PC-3 (cell line): ENCODE measurements at regions not wholly inside any gene's neighbourhood (a gene's known extent, or its start where the extent isn't known, plus 50 kb on each side); places are given as distances from the start of the nearest gene placed in this dataset.

Source experiments
- ATAC-seq: fragments of 200-7000 bp; cut with Tn5 transposase; 2 replicates; pipeline ENCODE4 v1.9.1; 2020; ENCODE audit warnings: mild to moderate bottlenecking, moderate library complexity
- BruUV-seq: library from RNA; stranded (reverse); fragments of 400-500 nt; replicated peaks from 2 replicates; lab custom pipeline; 2021; lab: Mats Ljungman, UMichigan
- CTCF ChIA-PET: fragments of 300-600 bp; sonication (Branson Sonifier 250); formaldehyde crosslinking; loops from one replicate; lab custom pipeline; 2022; ENCODE audit warnings: antibody characterized with exemption; lab: Charles Lee
- POLR2A ChIA-PET: fragments of 300-600 bp; sonication (Branson Sonifier 250); formaldehyde crosslinking; loops from one replicate; lab custom pipeline; 2022; ENCODE audit warnings: antibody characterized with exemption; ENCODE audit not compliant: unreplicated experiment; lab: Charles Lee
- DNase-seq: peaks from one replicate; pipeline ENCODE4 v3.0.0-alpha.2; 2015
- H2AFZ ChIP-seq: fragments of 300-600 bp; sonication (generic); 2 replicates; pipeline ENCODE4 v1.6.0; 2016; ENCODE audit warnings: antibody characterized with exemption, low read length
- H3F3A ChIP-seq: fragments of 300-600 bp; sonication (generic); one replicate; pipeline ENCODE4 v1.6.0; 2017; ENCODE audit warnings: antibody characterized with exemption, low read length, control low read depth, mild to moderate bottlenecking; ENCODE audit not compliant: unreplicated experiment
- H3K27ac ChIP-seq: fragments of 300-600 bp; sonication (generic); 2 replicates; pipeline ENCODE4 v1.5.1; 2016; ENCODE audit warnings: mild to moderate bottlenecking, low read length
- H3K27me3 ChIP-seq: fragments of 300-600 bp; sonication (generic); 2 replicates; pipeline ENCODE4 v1.6.1; 2016; ENCODE audit warnings: low read length, mixed read lengths
- H3K36me3 ChIP-seq: fragments of 300-600 bp; sonication (generic); 2 replicates; pipeline ENCODE4 v1.6.1; 2016; ENCODE audit warnings: low read depth, mixed run types, low read length, mixed read lengths
- H3K4me1 ChIP-seq: fragments of 300-600 bp; sonication (generic); 2 replicates; pipeline ENCODE4 v1.5.1; 2016; ENCODE audit warnings: low read length; ENCODE audit not compliant: insufficient read depth
- H3K4me2 ChIP-seq: fragments of 300-600 bp; sonication (generic); 2 replicates; pipeline ENCODE4 v1.6.0; 2016; ENCODE audit warnings: low read length
- H3K4me3 ChIP-seq: fragments of 300-600 bp; sonication (generic); 2 replicates; pipeline ENCODE4 v1.5.1; 2016; ENCODE audit warnings: mild to moderate bottlenecking, low read length, mixed read lengths
- H3K79me2 ChIP-seq: fragments of 300-600 bp; sonication (generic); 2 replicates; pipeline ENCODE4 v1.6.1; 2017; ENCODE audit warnings: low read length, mixed read lengths
- H3K9ac ChIP-seq: fragments of 300-600 bp; sonication (generic); 2 replicates; pipeline ENCODE4 v1.6.0; 2016; ENCODE audit warnings: mild to moderate bottlenecking, low read length
- H3K9me2 ChIP-seq: fragments of 300-600 bp; sonication (generic); replicated peaks from 2 replicates; pipeline ENCODE4 v1.6.1; 2016; ENCODE audit warnings: mixed run types, low read length, mixed read lengths
- H3K9me3 ChIP-seq: fragments of 300-600 bp; sonication (generic); 2 replicates; pipeline ENCODE4 v1.6.1; 2016; ENCODE audit warnings: low read length, mixed read lengths
- H4K20me1 ChIP-seq: fragments of 300-600 bp; sonication (generic); 2 replicates; pipeline ENCODE4 v1.6.1; 2016; ENCODE audit warnings: low read length, mixed read lengths
- CTCF ChIP-seq: fragments of 300-600 bp; sonication (generic); conservative IDR thresholded peaks from 2 replicates; pipeline ENCODE4 v1.5.1; 2017; ENCODE audit warnings: antibody characterized with exemption, low read depth, mild to moderate bottlenecking, low read length
- EZH2 ChIP-seq: fragments of 300-600 bp; sonication (generic); IDR thresholded peaks from one replicate; pipeline ENCODE4 v1.6.1; 2017; ENCODE audit warnings: antibody characterized with exemption, mild to moderate bottlenecking, low read length; ENCODE audit not compliant: unreplicated experiment
- EZH2phosphoT487 ChIP-seq: fragments of 300-600 bp; sonication (generic); IDR thresholded peaks from 2 replicates; pipeline ENCODE4 v1.6.1; 2018; ENCODE audit warnings: mild to moderate bottlenecking, antibody characterized with exemption, low read length, borderline replicate concordance
- intact Hi-C: fragments of 100-400 bp; cut with micrococcal nuclease; formaldehyde crosslinking; loops from 2 replicates; pipeline ENCODE4 v1.9.0; 2023

GRCh38 chr6:138677538-138677937 is 96.0 kb upstream of the CCDC28A start:
- Histone ChIP-seq H3K79me2 (peaks cover 37% of the 10 kb centered on the region), H3K4me2 (no peak overlapping the region), H3K9ac (no peak overlapping the region), H3K36me3 (no peaks in the 10 kb centered on the region), H4K20me1 (no peaks in the 10 kb centered on the region), H3F3A (no peaks in the 10 kb centered on the region), H3K27ac (no peak overlapping the region), H2AFZ (no peak overlapping the region), H3K27me3 (no peaks in the 10 kb centered on the region), H3K9me3 (no peaks in the 10 kb centered on the region), H3K4me3 (no peak overlapping the region), H3K4me1 (peaks cover 11% of the 10 kb centered on the region), H3K9me2 (no peaks in the 10 kb centered on the region)
- DNase-seq (no peak), ATAC-seq (no peak)
- CTCF ChIA-PET, result no interaction called here
- no TSS peak for BruUV-seq
- POLR2A ChIA-PET, result no interaction called here
- TF ChIP-seq EZH2phosphoT487, result no peak
- TF ChIP-seq CTCF, result no peak
- TF ChIP-seq EZH2, result no peak
- intact Hi-C loops, result no loop called here

GRCh38 chr6:138678168-138678567 is 95.4 kb upstream of the CCDC28A start:
- H3K4me3 ChIP-seq, result no peak overlapping the region
- ATAC-seq (no peak), DNase-seq (no peak)
- no peaks in the 10 kb centered on the region for H3K9me3 ChIP-seq
- H2AFZ ChIP-seq, result no peak overlapping the region
- H3K9ac ChIP-seq, result no peak overlapping the region
- H3F3A ChIP-seq, result no peaks in the 10 kb centered on the region
- H3K27me3 ChIP-seq, result no peaks in the 10 kb centered on the region
- ChIA-PET POLR2A (no interaction called here), CTCF (no interaction called here)
- intact Hi-C loops, result no loop called here
- peaks cover 38% of the 10 kb centered on the region for H3K79me2 ChIP-seq
- no peak for TF ChIP-seq EZH2
- no peak for TF ChIP-seq EZH2phosphoT487
- no peak for TF ChIP-seq CTCF
- H3K36me3 ChIP-seq, result no peaks in the 10 kb centered on the region
- H3K4me1 ChIP-seq, result peaks cover 17% of the 10 kb centered on the region
- H3K9me2 ChIP-seq, result no peaks in the 10 kb centered on the region
- H3K4me2 ChIP-seq, result no peak overlapping the region
- no peaks in the 10 kb centered on the region for H4K20me1 ChIP-seq
- no peak overlapping the region for H3K27ac ChIP-seq
- BruUV-seq, result no TSS peak

GRCh38 chr6:138680085-138680484 is 93.5 kb upstream of the CCDC28A start:
- CTCF ChIA-PET, result no interaction called here
- Histone ChIP-seq H3K9me2 (no peaks in the 10 kb centered on the region), H3K9ac (no peak overlapping the region), H3K27ac (no peak overlapping the region), H3K79me2 (peaks cover 46% of the 10 kb centered on the region), H3K4me2 (peak overlapping the region; percentile 23; the same call in 1 of the 2 replicates), H3F3A (no peaks in the 10 kb centered on the region), H3K4me1 (peaks cover 20% of the 10 kb centered on the region), H3K36me3 (no peaks in the 10 kb centered on the region), H3K4me3 (no peak overlapping the region), H2AFZ (no peak overlapping the region), H3K9me3 (no peaks in the 10 kb centered on the region), H4K20me1 (no peaks in the 10 kb centered on the region), H3K27me3 (no peaks in the 10 kb centered on the region)
- TF ChIP-seq CTCF (no peak), EZH2phosphoT487 (no peak), EZH2 (no peak)
- intact Hi-C loops, result no loop called here
- ATAC-seq (peak; percentile 75), DNase-seq (peak; percentile 19)
- POLR2A ChIA-PET, result no interaction called here
- no TSS peak for BruUV-seq
